Neural crest cell (in vitro differentiated cells): ENCODE measurements at regions not wholly inside any gene's neighbourhood (a gene's known extent, or its start where the extent isn't known, plus 50 kb on each side); places are given as distances from the start of the nearest gene placed in this dataset.
A peak's percentile ranks its signal among the peaks of the same experiment; 100 is the strongest.

Experiments
- DNase-seq: peaks from one replicate; pipeline ENCODE4 v3.0.0; 2021; ENCODE audit warnings: low read depth, mixed read lengths, low spot score
- H3K27ac Mint-ChIP-seq: one replicate; pipeline ENCODE4 v1.8.0; 2021; ENCODE audit warnings: mild to moderate bottlenecking, mixed read lengths; ENCODE audit not compliant: unreplicated experiment
- H3K27me3 Mint-ChIP-seq: 2 replicates; pipeline ENCODE4 v1.8.0; 2021; ENCODE audit warnings: low read depth, mild to moderate bottlenecking, mixed read lengths
- H3K36me3 Mint-ChIP-seq: 2 replicates; pipeline ENCODE4 v1.8.0; 2021; ENCODE audit warnings: low read depth, mild to moderate bottlenecking, mixed read lengths
- H3K4me1 Mint-ChIP-seq: 2 replicates; pipeline ENCODE4 v1.8.0; 2021; ENCODE audit warnings: mixed read lengths
- H3K4me3 Mint-ChIP-seq: one replicate; pipeline ENCODE4 v1.8.0; 2021; ENCODE audit warnings: mild to moderate bottlenecking, mixed read lengths
- H3K9me3 Mint-ChIP-seq: 2 replicates; pipeline ENCODE4 v1.8.0; 2021; ENCODE audit warnings: mixed read lengths
- CTCF ChIP-seq: fragments of 200-600 bp; sonication (generic); conservative IDR thresholded peaks from 2 replicates; pipeline ENCODE4 v1.5.0; 2021; ENCODE audit warnings: antibody characterized with exemption, mild to moderate bottlenecking

GRCh38 chr2:173749315-173749714 lies 215.9 kb downstream of the SP3 start:
- DNase-seq: no peak
- peak; percentile 39 for TF ChIP-seq CTCF
- H3K27ac Mint-ChIP-seq: no peak overlapping the region
- no peaks in the 10 kb centered on the region for H3K27me3 Mint-ChIP-seq
- no peaks in the 10 kb centered on the region for H3K36me3 Mint-ChIP-seq
- peaks cover 38% of the 10 kb centered on the region for H3K4me1 Mint-ChIP-seq
- H3K4me3 Mint-ChIP-seq: no peak overlapping the region
- H3K9me3 Mint-ChIP-seq: no peaks in the 10 kb centered on the region

GRCh38 chr2:173750353-173750801 lies 214.8 kb downstream of the SP3 start:
- no peak for TF ChIP-seq CTCF
- Mint-ChIP-seq H3K4me3 (no peak overlapping the region), H3K9me3 (no peaks in the 10 kb centered on the region), H3K4me1 (peaks cover 38% of the 10 kb centered on the region), H3K27me3 (no peaks in the 10 kb centered on the region), H3K27ac (no peak overlapping the region), H3K36me3 (no peaks in the 10 kb centered on the region)
- DNase-seq: no peak

GRCh38 chr2:173750831-173751230 lies 214.3 kb downstream of the SP3 start:
- DNase-seq: no peak
- no peaks in the 10 kb centered on the region for H3K36me3 Mint-ChIP-seq
- no peaks in the 10 kb centered on the region for H3K27me3 Mint-ChIP-seq
- no peak overlapping the region for H3K4me3 Mint-ChIP-seq
- no peak overlapping the region for H3K27ac Mint-ChIP-seq
- no peaks in the 10 kb centered on the region for H3K9me3 Mint-ChIP-seq
- peaks cover 38% of the 10 kb centered on the region for H3K4me1 Mint-ChIP-seq
- no peak for TF ChIP-seq CTCF

GRCh38 chr2:173751245-173751975 lies 213.8 kb downstream of the SP3 start:
- H3K4me3 Mint-ChIP-seq: no peak overlapping the region
- no peaks in the 10 kb centered on the region for H3K27me3 Mint-ChIP-seq
- peaks cover 33% of the 10 kb centered on the region for H3K4me1 Mint-ChIP-seq
- H3K36me3 Mint-ChIP-seq: no peaks in the 10 kb centered on the region
- TF ChIP-seq CTCF: no peak
- no peak for DNase-seq
- no peaks in the 10 kb centered on the region for H3K9me3 Mint-ChIP-seq
- H3K27ac Mint-ChIP-seq: no peak overlapping the region

- Mint-ChIP-seq H3K4me3 (no peak overlapping the region), H3K27me3 (no peaks in the 10 kb centered on the region), H3K36me3 (no peaks in the 10 kb centered on the region), H3K4me1 (peaks cover 26% of the 10 kb centered on the region), H3K27ac (no peak overlapping the region), H3K9me3 (no peaks in the 10 kb centered on the region)
- TF ChIP-seq CTCF: peak; percentile 29
- no peak for DNase-seq
Measured at GRCh38 chr2:173752152-173752551, 213.0 kb downstream of the SP3 start.
